ENCODE measurements at regions not wholly inside any gene's neighbourhood (a gene's known extent, or its start where the extent isn't known, plus 50 kb on each side); places are given as distances from the start of the nearest gene placed in this dataset.
A peak's percentile ranks its signal among the peaks of the same experiment; 100 is the strongest.

DNA sequence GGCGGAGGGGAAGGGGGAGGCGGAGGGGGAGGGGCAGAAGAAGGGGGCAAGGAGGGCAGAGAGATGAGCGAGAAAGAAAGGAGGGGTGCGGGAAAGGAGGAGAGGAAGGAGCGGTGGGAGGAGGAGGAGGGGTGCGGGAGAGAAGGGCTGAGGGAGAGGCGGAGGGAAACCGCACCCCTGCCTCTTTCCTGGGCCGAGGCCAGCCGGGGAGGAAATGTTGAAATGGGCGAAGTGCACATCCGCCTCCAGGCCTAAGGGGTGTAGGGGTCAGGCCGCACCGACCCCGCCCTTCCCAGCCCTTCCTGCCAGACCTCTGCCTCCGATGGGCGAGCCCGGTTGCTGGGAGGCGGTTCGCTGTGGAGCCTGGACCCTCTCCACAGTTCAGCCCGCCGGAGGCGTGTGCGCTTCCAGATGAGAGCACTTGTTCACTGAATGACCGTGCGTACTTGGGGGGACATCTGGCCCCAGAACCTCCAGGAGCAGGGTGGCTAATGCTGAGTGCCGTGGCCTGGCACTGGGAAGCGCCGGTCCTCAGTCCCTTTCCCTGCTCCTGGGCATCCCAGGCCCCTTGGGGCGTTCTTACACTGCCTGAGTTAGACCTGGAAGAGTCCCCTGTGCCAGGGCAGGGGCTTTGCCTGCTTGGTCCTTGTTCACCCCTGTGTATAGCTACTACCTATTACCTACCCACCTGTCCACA, 110.3 kb upstream of the KLF13 start (continued):
- TF ChIP-seq, protein P1, sequence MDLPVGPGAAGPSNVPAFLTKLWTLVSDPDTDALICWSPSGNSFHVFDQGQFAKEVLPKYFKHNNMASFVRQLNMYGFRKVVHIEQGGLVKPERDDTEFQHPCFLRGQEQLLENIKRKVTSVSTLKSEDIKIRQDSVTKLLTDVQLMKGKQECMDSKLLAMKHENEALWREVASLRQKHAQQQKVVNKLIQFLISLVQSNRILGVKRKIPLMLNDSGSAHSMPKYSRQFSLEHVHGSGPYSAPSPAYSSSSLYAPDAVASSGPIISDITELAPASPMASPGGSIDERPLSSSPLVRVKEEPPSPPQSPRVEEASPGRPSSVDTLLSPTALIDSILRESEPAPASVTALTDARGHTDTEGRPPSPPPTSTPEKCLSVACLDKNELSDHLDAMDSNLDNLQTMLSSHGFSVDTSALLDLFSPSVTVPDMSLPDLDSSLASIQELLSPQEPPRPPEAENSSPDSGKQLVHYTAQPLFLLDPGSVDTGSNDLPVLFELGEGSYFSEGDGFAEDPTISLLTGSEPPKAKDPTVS (IDR thresholded peaks at IDR 0.05; ENCODE audit: low read depth, low read length): no peak
- peak; percentile 65; the same call in 1 of the 2 replicates for TF ChIP-seq MTA3 (IDR thresholded peaks at IDR 0.05; ENCODE audit: borderline replicate concordance, low read length)
- 0 out of 2 replicates have a peak, but pooled peaks have one; percentile 11 for TF ChIP-seq LARP7 (IDR thresholded peaks at IDR 0.05)
- no peak for TF ChIP-seq SREBF1 (IDR thresholded peaks at IDR 0.05; ENCODE audit: low read length)
- TF ChIP-seq NBN (IDR thresholded peaks at IDR 0.05): peak; percentile 89
- TF ChIP-seq NR2F1 (conservative IDR thresholded peaks at IDR 0.05): peak; percentile 84
- peak; percentile 39; the same call in 1 of the 2 replicates for TF ChIP-seq PML (IDR thresholded peaks at IDR 0.05; ENCODE audit: low read length)
- TF ChIP-seq HDGF (IDR thresholded peaks at IDR 0.05): peak; percentile 94
- TF ChIP-seq NR2C1 (IDR thresholded peaks at IDR 0.05): peak; percentile 10; the same call in 1 of the 2 replicates
- peak in 1 of 2 experiments; percentile 2; a peak in 1 of 4 replicates for TF ChIP-seq BHLHE40 (IDR thresholded peaks at IDR 0.05; ENCODE audit: borderline replicate concordance in 1 of 2, low read depth in 2 of 2, low read length in 1 of 2)
- peak; percentile 10; the same call in 1 of the 2 replicates for TF ChIP-seq TCF12 (IDR thresholded peaks at IDR 0.05; ENCODE audit: low read depth, low read length)
- 0 out of 2 replicates have a peak, but pooled peaks have one; percentile 3 for TF ChIP-seq SMC3 (IDR thresholded peaks at IDR 0.05; ENCODE audit: borderline replicate concordance, low read length)
- TF ChIP-seq EED (IDR thresholded peaks at IDR 0.05; ENCODE audit: low read depth): peak; percentile 54; the same call in 1 of the 2 replicates
- TF ChIP-seq, protein P2, sequence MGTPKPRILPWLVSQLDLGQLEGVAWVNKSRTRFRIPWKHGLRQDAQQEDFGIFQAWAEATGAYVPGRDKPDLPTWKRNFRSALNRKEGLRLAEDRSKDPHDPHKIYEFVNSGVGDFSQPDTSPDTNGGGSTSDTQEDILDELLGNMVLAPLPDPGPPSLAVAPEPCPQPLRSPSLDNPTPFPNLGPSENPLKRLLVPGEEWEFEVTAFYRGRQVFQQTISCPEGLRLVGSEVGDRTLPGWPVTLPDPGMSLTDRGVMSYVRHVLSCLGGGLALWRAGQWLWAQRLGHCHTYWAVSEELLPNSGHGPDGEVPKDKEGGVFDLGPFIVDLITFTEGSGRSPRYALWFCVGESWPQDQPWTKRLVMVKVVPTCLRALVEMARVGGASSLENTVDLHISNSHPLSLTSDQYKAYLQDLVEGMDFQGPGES (IDR thresholded peaks at IDR 0.05): no peak
- TF ChIP-seq, protein P3, sequence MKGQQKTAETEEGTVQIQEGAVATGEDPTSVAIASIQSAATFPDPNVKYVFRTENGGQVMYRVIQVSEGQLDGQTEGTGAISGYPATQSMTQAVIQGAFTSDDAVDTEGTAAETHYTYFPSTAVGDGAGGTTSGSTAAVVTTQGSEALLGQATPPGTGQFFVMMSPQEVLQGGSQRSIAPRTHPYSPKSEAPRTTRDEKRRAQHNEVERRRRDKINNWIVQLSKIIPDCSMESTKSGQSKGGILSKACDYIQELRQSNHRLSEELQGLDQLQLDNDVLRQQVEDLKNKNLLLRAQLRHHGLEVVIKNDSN (IDR thresholded peaks at IDR 0.05; ENCODE audit: borderline replicate concordance, extremely low read length, insufficient read depth, low read depth, low read length): no peak
- no peak for TF ChIP-seq JUND (IDR thresholded peaks at IDR 0.05; ENCODE audit: low read depth, low read length)
- 0 out of 2 replicates have a peak, but pooled peaks have one; percentile 11 for TF ChIP-seq POLR2A (IDR thresholded peaks at IDR 0.05; ENCODE audit: low read depth, low read length)
- peak; percentile 27; the same call in 1 of the 2 replicates for TF ChIP-seq IKZF1 (conservative IDR thresholded peaks at IDR 0.05)
- peak; percentile 50; the same call in 1 of the 2 replicates for TF ChIP-seq YY1 (IDR thresholded peaks at IDR 0.05; ENCODE audit: low read depth, low read length)
- TF ChIP-seq, protein P4, sequence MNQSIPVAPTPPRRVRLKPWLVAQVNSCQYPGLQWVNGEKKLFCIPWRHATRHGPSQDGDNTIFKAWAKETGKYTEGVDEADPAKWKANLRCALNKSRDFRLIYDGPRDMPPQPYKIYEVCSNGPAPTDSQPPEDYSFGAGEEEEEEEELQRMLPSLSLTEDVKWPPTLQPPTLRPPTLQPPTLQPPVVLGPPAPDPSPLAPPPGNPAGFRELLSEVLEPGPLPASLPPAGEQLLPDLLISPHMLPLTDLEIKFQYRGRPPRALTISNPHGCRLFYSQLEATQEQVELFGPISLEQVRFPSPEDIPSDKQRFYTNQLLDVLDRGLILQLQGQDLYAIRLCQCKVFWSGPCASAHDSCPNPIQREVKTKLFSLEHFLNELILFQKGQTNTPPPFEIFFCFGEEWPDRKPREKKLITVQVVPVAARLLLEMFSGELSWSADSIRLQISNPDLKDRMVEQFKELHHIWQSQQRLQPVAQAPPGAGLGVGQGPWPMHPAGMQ (IDR thresholded peaks at IDR 0.05; ENCODE audit: borderline replicate concordance): 0 out of 2 replicates have a peak, but pooled peaks have one; percentile 6
- TF ChIP-seq, protein P5, sequence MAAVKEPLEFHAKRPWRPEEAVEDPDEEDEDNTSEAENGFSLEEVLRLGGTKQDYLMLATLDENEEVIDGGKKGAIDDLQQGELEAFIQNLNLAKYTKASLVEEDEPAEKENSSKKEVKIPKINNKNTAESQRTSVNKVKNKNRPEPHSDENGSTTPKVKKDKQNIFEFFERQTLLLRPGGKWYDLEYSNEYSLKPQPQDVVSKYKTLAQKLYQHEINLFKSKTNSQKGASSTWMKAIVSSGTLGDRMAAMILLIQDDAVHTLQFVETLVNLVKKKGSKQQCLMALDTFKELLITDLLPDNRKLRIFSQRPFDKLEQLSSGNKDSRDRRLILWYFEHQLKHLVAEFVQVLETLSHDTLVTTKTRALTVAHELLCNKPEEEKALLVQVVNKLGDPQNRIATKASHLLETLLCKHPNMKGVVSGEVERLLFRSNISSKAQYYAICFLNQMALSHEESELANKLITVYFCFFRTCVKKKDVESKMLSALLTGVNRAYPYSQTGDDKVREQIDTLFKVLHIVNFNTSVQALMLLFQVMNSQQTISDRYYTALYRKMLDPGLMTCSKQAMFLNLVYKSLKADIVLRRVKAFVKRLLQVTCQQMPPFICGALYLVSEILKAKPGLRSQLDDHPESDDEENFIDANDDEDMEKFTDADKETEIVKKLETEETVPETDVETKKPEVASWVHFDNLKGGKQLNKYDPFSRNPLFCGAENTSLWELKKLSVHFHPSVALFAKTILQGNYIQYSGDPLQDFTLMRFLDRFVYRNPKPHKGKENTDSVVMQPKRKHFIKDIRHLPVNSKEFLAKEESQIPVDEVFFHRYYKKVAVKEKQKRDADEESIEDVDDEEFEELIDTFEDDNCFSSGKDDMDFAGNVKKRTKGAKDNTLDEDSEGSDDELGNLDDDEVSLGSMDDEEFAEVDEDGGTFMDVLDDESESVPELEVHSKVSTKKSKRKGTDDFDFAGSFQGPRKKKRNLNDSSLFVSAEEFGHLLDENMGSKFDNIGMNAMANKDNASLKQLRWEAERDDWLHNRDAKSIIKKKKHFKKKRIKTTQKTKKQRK (IDR thresholded peaks at IDR 0.05; ENCODE audit: low read depth, low read length): no peak
- no peak for TF ChIP-seq FOXK2 (IDR thresholded peaks at IDR 0.05)
- peak; percentile 17; the same call in 1 of the 2 replicates for TF ChIP-seq DPF2 (IDR thresholded peaks at IDR 0.05)
- TF ChIP-seq POU2F2 (IDR thresholded peaks at IDR 0.05; ENCODE audit: borderline replicate concordance, low read depth, low read length): peak; percentile 35; the same call in 1 of the 3 replicates
